AG04449 (cell line): ENCODE measurements at regions not wholly inside any gene's neighbourhood (a gene's known extent, or its start where the extent isn't known, plus 50 kb on each side); places are given as distances from the start of the nearest gene placed in this dataset.

Experiments used
- CTCF ChIA-PET: fragments of 350-600 bp; formaldehyde crosslinking; extraction: SDS; loops from one replicate; lab custom pipeline; 2021; ENCODE audit warnings: antibody characterized with exemption; lab: Yijun Ruan, JAX
- POLR2A ChIA-PET: fragments of 400-600, 350-600 bp; formaldehyde crosslinking; extraction: SDS; loops from one replicate; lab custom pipeline; 2020; ENCODE audit warnings: antibody characterized with exemption, inconsistent platforms; lab: Yijun Ruan, JAX
- DNase-seq: peaks from one replicate; pipeline ENCODE4 v3.0.0-alpha.2; 2010; ENCODE audit warnings: low read depth, low spot score
- H3K4me3 ChIP-seq: 2 replicates; pipeline ENCODE4 v1.5.1; 2011; ENCODE audit warnings: low read depth, mild to moderate bottlenecking, control low read depth, low read length
- TF ChIP-seq, protein P1 (sequence below): IDR thresholded peaks from one replicate; pipeline ENCODE4 v1.5.1; 2011; ENCODE audit warnings: mild to moderate bottlenecking, moderate library complexity, low read length, control low read depth, inconsistent platforms; ENCODE audit not compliant: insufficient read depth; ENCODE audit errors: missing control alignments

DNA sequence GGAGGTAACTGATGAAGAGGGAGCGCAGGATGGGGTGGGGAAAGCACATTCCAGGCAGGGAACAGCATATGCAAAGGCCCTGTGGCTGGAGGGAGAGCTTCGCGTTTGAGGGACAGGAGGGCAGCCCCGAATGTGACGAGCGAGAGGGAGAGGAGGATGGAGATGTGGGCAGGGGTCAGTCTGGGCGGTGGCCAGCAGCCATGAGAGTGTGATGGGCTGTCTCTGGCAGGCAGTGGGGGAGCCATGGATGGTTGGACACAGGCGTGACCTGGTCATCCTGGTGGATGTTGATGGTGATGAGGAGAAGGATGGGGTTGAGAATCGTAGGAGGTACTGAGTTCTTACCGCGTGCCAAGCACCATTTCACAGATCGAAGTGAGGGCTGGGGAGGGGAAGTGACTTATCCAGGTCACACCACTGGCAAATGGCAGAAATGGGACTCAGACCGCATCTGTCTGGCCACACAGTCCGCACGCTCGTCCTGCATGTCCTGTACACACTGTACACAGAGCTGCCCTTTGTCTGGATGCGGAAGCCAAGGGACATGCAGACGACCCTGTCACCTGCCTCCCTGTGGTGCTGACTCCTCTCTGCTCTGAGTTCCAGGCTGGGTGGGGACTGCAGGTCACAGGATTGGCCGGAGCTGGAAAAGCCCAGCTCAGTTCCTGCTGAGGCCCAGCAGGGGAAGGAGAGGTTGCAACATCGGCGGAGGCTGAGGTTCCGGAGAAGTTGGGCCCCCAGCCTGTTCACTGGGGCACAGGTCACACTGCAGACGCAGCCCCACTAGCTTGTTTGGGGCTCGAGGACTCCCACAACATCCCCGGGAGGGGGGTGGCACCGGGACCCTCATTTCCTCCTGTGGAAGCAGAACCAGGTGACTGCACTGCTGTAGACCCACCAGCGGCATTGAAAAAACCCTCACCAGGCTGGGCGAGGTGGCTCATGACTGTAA lies 165.6 kb upstream of the IER5L start:
- POLR2A ChIA-PET, result interaction anchor here (0.8 to 1.0 kb wide), 2 partner anchors 165 to 227 kb away, joined by 3 read pairs; partner anchors contain the start of gene IER5L
- no peak for DNase-seq
- TF ChIP-seq, protein P1, sequence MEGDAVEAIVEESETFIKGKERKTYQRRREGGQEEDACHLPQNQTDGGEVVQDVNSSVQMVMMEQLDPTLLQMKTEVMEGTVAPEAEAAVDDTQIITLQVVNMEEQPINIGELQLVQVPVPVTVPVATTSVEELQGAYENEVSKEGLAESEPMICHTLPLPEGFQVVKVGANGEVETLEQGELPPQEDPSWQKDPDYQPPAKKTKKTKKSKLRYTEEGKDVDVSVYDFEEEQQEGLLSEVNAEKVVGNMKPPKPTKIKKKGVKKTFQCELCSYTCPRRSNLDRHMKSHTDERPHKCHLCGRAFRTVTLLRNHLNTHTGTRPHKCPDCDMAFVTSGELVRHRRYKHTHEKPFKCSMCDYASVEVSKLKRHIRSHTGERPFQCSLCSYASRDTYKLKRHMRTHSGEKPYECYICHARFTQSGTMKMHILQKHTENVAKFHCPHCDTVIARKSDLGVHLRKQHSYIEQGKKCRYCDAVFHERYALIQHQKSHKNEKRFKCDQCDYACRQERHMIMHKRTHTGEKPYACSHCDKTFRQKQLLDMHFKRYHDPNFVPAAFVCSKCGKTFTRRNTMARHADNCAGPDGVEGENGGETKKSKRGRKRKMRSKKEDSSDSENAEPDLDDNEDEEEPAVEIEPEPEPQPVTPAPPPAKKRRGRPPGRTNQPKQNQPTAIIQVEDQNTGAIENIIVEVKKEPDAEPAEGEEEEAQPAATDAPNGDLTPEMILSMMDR, result no peak
- CTCF ChIA-PET, result no interaction called here
- H3K4me3 ChIP-seq, result no peak overlapping the region

DNA sequence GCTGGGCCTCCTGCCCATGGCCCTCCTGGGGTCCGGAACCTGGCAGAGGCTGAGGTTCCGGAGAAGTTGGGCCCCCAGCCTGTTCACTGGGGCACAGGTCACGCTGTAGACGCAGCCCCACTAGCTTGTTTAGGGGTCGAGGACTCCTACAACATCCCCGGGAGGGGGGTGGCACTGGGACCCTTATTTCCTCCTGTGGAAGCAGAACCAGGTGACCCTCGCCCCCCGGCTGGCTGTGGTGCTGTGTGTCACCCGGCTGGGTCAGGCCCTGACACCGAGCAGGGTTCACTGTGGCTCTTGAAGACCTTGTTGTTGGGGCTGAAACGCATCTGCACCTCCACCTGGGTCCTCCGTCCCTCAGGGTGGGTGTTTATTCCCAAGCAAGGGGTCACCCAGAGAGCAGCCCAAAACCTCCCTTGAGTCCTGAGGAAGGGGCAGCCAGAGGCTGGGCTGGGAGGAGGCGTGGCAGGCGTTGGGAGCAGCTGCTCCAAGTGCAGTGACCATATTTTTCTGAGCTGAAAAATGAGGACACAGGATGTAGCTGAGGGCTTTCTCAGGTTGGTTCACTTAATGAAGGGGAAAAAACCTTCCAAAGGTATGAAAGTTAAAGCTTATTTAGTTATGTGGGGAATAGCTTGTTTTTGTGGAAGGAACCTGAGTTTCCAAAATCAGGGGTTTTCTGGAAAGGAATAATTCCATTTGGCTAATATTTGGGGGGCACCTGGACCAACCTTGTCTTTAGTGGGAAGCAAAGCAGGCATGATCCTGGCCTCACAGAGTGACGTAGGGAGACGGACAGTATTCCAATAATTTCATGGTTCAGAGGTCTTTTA lies 164.7 kb upstream of the IER5L start:
- H3K4me3 ChIP-seq, result no peak overlapping the region
- TF ChIP-seq, protein P1, result no peak
- DNase-seq, result no peak
- CTCF ChIA-PET, result no interaction called here
- POLR2A ChIA-PET, result no interaction called here

DNA sequence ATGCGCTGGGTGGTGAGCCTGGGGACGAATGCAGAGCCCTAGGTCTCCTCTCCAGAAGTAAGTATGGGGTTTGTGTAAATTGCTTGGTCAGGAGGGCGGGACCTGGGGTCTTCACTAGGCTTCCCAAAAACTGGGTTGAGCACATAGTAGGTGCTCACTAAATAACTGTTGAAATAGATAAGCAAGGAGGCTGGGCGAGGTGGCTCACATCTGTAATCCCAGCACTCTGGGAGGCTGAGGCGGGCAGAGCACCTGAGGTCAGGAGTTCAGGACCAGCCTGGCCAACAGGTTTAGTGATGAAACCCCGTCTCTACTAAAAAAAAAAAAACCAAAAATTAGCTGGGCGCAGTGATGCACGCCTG lies 163.9 kb upstream of the IER5L start:
- no peak overlapping the region for H3K4me3 ChIP-seq
- ChIA-PET POLR2A (no interaction called here), CTCF (no interaction called here)
- no peak for DNase-seq
- TF ChIP-seq, protein P1, result no peak

DNA sequence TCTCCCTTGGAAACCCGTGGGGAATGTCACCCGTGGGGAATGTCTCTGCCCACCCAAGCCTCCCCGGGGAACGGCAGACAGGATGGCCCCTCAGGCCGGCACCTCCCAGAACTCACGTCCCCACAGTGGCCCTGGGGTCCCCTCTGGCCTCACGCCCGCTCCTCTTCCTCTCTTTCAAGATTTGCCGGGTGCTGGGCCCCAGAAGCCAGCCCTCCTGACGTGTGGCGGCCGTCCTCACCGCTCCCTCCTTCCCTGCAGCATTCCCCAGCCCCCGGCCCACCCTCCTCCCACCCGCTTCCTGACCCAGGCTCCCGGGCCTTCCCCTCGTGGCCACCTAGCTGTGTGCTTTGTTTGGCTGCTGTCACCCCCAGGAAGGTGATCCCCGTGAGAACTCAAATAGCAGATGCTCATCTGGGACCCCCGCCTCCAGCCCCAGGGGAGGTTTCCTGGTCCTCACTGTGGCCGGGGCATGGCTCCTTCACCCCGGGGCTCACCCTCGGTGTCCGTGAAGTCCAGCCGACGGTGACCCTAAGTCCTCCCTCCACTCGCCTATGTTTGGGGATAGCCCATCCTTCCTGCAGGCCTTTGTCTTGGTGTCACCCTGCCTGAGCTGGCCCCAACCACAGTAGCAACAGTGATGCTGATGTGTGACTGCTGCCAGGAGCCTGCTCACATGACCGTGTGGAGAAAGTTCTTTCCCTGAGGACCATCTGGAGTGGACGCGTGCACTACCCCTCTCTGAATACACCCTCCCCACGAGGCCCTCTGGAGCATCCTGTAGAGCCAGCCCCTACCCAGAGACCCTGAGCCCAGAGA lies 163.3 kb upstream of the IER5L start:
- TF ChIP-seq, protein P1, result no peak
- no peak for DNase-seq
- ChIA-PET CTCF (no interaction called here), POLR2A (interaction anchor here (1.0 kb wide), 1 partner anchor 163 kb away, joined by 3 read pairs; the partner anchor contains the start of gene IER5L)
- no peak overlapping the region for H3K4me3 ChIP-seq

DNA sequence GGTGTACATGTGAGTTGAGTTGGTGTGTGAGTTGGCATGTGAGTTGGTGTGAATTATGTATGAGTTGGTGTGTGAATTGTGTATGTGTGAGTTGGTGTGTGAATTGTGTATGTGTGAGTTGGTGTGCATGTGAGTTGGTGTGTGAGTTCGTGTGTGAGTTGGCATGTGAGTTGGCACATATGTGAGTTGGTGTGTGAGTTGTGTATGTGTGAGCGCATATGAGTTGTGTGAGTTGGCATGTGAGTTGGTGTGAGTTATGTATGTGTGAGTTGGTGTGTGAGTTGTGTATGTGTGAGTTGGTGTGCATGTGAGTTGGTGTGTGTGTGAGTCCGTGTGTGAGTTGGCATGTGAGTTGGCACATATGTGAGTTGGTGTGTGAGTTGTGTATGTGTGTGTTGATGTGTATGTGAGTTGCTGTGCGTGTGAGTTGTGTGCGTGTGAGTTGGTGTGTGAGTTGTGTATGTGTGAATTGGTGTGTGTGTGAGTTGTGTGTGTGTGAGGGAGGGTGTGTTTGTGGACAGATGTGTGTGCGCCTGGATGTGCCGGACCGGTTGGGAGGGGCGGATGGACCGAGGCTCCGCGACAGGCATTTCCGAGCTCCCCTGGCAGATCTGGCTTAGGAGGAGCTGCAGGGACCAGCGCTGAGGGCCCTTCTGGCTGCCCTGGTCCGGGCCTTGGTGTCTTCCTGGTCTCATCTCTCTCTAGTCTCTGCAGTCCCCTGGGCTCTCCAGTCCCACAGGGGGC lies 162.5 kb upstream of the IER5L start:
- CTCF ChIA-PET, result no interaction called here
- TF ChIP-seq, protein P1, result no peak
- DNase-seq, result no peak
- H3K4me3 ChIP-seq, result no peak overlapping the region
- POLR2A ChIA-PET, result interaction anchor here (1.0 kb wide), 1 partner anchor 162 kb away, joined by 3 read pairs; the partner anchor contains the start of gene IER5L
